ENCODE measurements at regions not wholly inside any gene's neighbourhood (a gene's known extent, or its start where the extent isn't known, plus 50 kb on each side); places are given as distances from the start of the nearest gene placed in this dataset.

GRCh38 chr4:129371065-129371464 is 275.1 kb downstream of the C4orf33 start:
- ChIA-PET CTCF (no interaction called here), POLR2A (no interaction called here)
- ATAC-seq (ENCODE audit: low read depth) (no peak), DNase-seq (no peak)
- H2AFZ ChIP-seq (ENCODE audit: insufficient read depth, low read depth, low read length, poor library complexity, severe bottlenecking): no peak overlapping the region
- Mint-ChIP-seq H3K4me1 (no peaks in the 10 kb centered on the region), H3K27me3 (no peaks in the 10 kb centered on the region), H3K4me3 (no peak overlapping the region), H3K27ac (no peak overlapping the region), H3K9me3 (ENCODE audit: insufficient read depth) (no peaks in the 10 kb centered on the region)
- H3K79me2 ChIP-seq (ENCODE audit: control insufficient read depth, insufficient read depth, low read length): no peaks in the 10 kb centered on the region
- no CpG with 5 or more reads among the region's 4 CpGs for WGBS (ENCODE audit: insufficient coverage)
- H3K36me3 ChIP-seq (replicated peaks in 1 of 2; ENCODE audit: control extremely low read depth in 1 of 2, control insufficient read depth in 1 of 2, extremely low read depth in 1 of 2, insufficient read depth in 2 of 2, low read length in 1 of 2): no peaks in the 10 kb centered on the region
- no peaks in the 10 kb centered on the region for H3K4me1 ChIP-seq (ENCODE audit: control insufficient read depth in 2 of 2, insufficient read depth in 2 of 2, low read length in 2 of 2)
- H3K9me3 ChIP-seq (ENCODE audit: control extremely low read depth in 1 of 3, control insufficient read depth in 2 of 3, insufficient read depth in 1 of 3, low read length in 2 of 3): no peaks in the 10 kb centered on the region
- H3K27me3 ChIP-seq (replicated peaks in 1 of 4; ENCODE audit: control extremely low read depth in 1 of 4, control insufficient read depth in 3 of 4, insufficient read depth in 4 of 4, low read length in 3 of 4): no peaks in the 10 kb centered on the region
- intact Hi-C loops (cut with micrococcal nuclease): no loop called here
- H3K9ac ChIP-seq (ENCODE audit: low read length): no peak overlapping the region
- H3K27ac ChIP-seq (ENCODE audit: low read length in 2 of 2): no peak overlapping the region
- H4K20me1 ChIP-seq (ENCODE audit: control insufficient read depth, insufficient read depth, low read length, poor library complexity, severe bottlenecking): no peaks in the 10 kb centered on the region
- H3K4me2 ChIP-seq (replicated peaks; ENCODE audit: low read depth, low read length, poor library complexity, severe bottlenecking): no peak overlapping the region
- H3K4me3 ChIP-seq (ENCODE audit: control extremely low read depth in 1 of 5, extremely low read depth in 1 of 5, insufficient read depth in 1 of 5, low read depth in 2 of 5, low read length in 4 of 5): no peak overlapping the region
- TF ChIP-seq EZH2 (IDR thresholded peaks at IDR 0.05; ENCODE audit: borderline replicate concordance, insufficient read depth, low read depth, low read length, poor library complexity, severe bottlenecking) (no peak), CTCF (IDR thresholded peaks at IDR 0.05) (no peak)

GRCh38 chr4:129371926-129372325 is 276.0 kb downstream of the C4orf33 start:
- H3K4me1 Mint-ChIP-seq: no peaks in the 10 kb centered on the region
- ChIA-PET CTCF (interaction anchor here (1.3 kb wide), 1 partner anchor 10 kb away, joined by 6 read pairs; no protein-coding TSS in a partner anchor), POLR2A (no interaction called here)
- Histone ChIP-seq H3K4me1 (ENCODE audit: control insufficient read depth in 2 of 2, insufficient read depth in 2 of 2, low read length in 2 of 2) (no peaks in the 10 kb centered on the region), H3K27me3 (replicated peaks in 1 of 4; ENCODE audit: control extremely low read depth in 1 of 4, control insufficient read depth in 3 of 4, insufficient read depth in 4 of 4, low read length in 3 of 4) (no peaks in the 10 kb centered on the region), H3K27ac (ENCODE audit: low read length in 2 of 2) (no peak overlapping the region), H3K9me3 (ENCODE audit: control extremely low read depth in 1 of 3, control insufficient read depth in 2 of 3, insufficient read depth in 1 of 3, low read length in 2 of 3) (no peaks in the 10 kb centered on the region), H4K20me1 (ENCODE audit: control insufficient read depth, insufficient read depth, low read length, poor library complexity, severe bottlenecking) (no peaks in the 10 kb centered on the region), H3K4me3 (ENCODE audit: control extremely low read depth in 1 of 5, extremely low read depth in 1 of 5, insufficient read depth in 1 of 5, low read depth in 2 of 5, low read length in 4 of 5) (no peak overlapping the region), H3K79me2 (ENCODE audit: control insufficient read depth, insufficient read depth, low read length) (no peaks in the 10 kb centered on the region), H3K36me3 (replicated peaks in 1 of 2; ENCODE audit: control extremely low read depth in 1 of 2, control insufficient read depth in 1 of 2, extremely low read depth in 1 of 2, insufficient read depth in 2 of 2, low read length in 1 of 2) (no peaks in the 10 kb centered on the region), H3K9ac (ENCODE audit: low read length) (no peak overlapping the region), H2AFZ (ENCODE audit: insufficient read depth, low read depth, low read length, poor library complexity, severe bottlenecking) (no peak overlapping the region), H3K4me2 (replicated peaks; ENCODE audit: low read depth, low read length, poor library complexity, severe bottlenecking) (no peak overlapping the region)
- H3K27ac Mint-ChIP-seq: no peak overlapping the region
- no peaks in the 10 kb centered on the region for H3K9me3 Mint-ChIP-seq (ENCODE audit: insufficient read depth)
- no peak for ATAC-seq (ENCODE audit: low read depth)
- WGBS (ENCODE audit: insufficient coverage): 91% methylated on average over 3 of the region's 3 CpGs
- TF ChIP-seq CTCF (IDR thresholded peaks at IDR 0.05) (no peak), EZH2 (IDR thresholded peaks at IDR 0.05; ENCODE audit: borderline replicate concordance, insufficient read depth, low read depth, low read length, poor library complexity, severe bottlenecking) (no peak)
- intact Hi-C loops (cut with micrococcal nuclease): no loop called here
- no peaks in the 10 kb centered on the region for H3K27me3 Mint-ChIP-seq
- no peak for DNase-seq
- no peak overlapping the region for H3K4me3 Mint-ChIP-seq

All from B cell (primary cell).